Karpas-422 (cell line): ENCODE measurements at regions not wholly inside any gene's neighbourhood (a gene's known extent, or its start where the extent isn't known, plus 50 kb on each side); places are given as distances from the start of the nearest gene placed in this dataset.
"Not testable (repeated sequence)": the region's sequence is repeated elsewhere in the genome, so short reads cannot be mapped to it uniquely, and the experiment has no call there.

Source experiments
- DNase-seq: peaks from one replicate; pipeline ENCODE4 v3.0.0-alpha.2; 2015
- H2AFZ ChIP-seq: fragments of 200-600 bp; sonication (generic); 2 replicates; pipeline ENCODE4 v1.6.1; 2014; ENCODE audit warnings: antibody characterized with exemption, low read length, mixed read lengths
- H3K27ac ChIP-seq: fragments of 200-600 bp; sonication (generic); 2 replicates; pipeline ENCODE4 v1.5.1; 2014; ENCODE audit warnings: mild to moderate bottlenecking, low read length, moderate library complexity
- H3K27me3 ChIP-seq: fragments of 200-600 bp; sonication (generic); 2 replicates; pipeline ENCODE4 v1.6.1; 2014; ENCODE audit warnings: low read length, mixed read lengths
- H3K36me3 ChIP-seq: fragments of 200-600 bp; sonication (generic); 2 replicates; pipeline ENCODE4 v1.6.1; 2014; ENCODE audit warnings: low read length, mixed read lengths; ENCODE audit not compliant: insufficient read depth
- H3K4me1 ChIP-seq: fragments of 200-600 bp; sonication (generic); 2 replicates; pipeline ENCODE4 v1.6.1; 2014; ENCODE audit warnings: mild to moderate bottlenecking, low read length, mixed read lengths
- H3K4me2 ChIP-seq: fragments of 200-600 bp; sonication (generic); 2 replicates; pipeline ENCODE4 v1.6.1; 2014; ENCODE audit warnings: low read length, low read depth, mild to moderate bottlenecking; ENCODE audit not compliant: poor library complexity, severe bottlenecking
- H3K4me3 ChIP-seq: fragments of 200-600 bp; sonication (generic); 2 replicates; pipeline ENCODE4 v1.5.1; 2014; ENCODE audit warnings: mild to moderate bottlenecking, antibody characterized with exemption, low read length, mixed read lengths
- H3K79me2 ChIP-seq: fragments of 200-600 bp; sonication (generic); 2 replicates; pipeline ENCODE4 v1.6.1; 2014; ENCODE audit warnings: mild to moderate bottlenecking, low read length, mixed read lengths
- H3K9ac ChIP-seq: fragments of 200-600 bp; sonication (generic); 2 replicates; pipeline ENCODE4 v1.6.0; 2014; ENCODE audit warnings: low read length
- H3K9me2 ChIP-seq: fragments of 200-600 bp; sonication (generic), shearing (Covaris generic); replicated peaks from 2 replicates; pipeline ENCODE4 v1.6.0; 2014; ENCODE audit warnings: mild to moderate bottlenecking, low read length, moderate library complexity; ENCODE audit not compliant: insufficient read depth
- H3K9me3 ChIP-seq: fragments of 300-700, 200-600 bp; sonication (generic); 2 replicates; pipeline ENCODE4 v1.6.1; 2014; ENCODE audit warnings: low read length, mixed read lengths
- H4K20me1 ChIP-seq: fragments of 200-600 bp; sonication (generic); 2 replicates; pipeline ENCODE4 v1.6.1; 2014; ENCODE audit warnings: mild to moderate bottlenecking, antibody characterized with exemption, low read length, low read depth; ENCODE audit not compliant: insufficient read depth

GRCh38 chr4:134628066-134628465 is 426.5 kb upstream of the PABPC4L start:
- no peaks in the 10 kb centered on the region for H3K36me3 ChIP-seq
- no peaks in the 10 kb centered on the region for H3K9me3 ChIP-seq
- no peak for DNase-seq
- no peak overlapping the region for H3K9ac ChIP-seq
- no peaks in the 10 kb centered on the region for H4K20me1 ChIP-seq
- H3K4me1 ChIP-seq, result no peaks in the 10 kb centered on the region
- no peak overlapping the region for H2AFZ ChIP-seq
- H3K27ac ChIP-seq, result no peak overlapping the region
- no peaks in the 10 kb centered on the region for H3K27me3 ChIP-seq
- no peak overlapping the region for H3K4me2 ChIP-seq
- H3K4me3 ChIP-seq, result no peak overlapping the region
- H3K9me2 ChIP-seq, result no peaks in the 10 kb centered on the region
- no peaks in the 10 kb centered on the region for H3K79me2 ChIP-seq

GRCh38 chr4:134627366-134627765 is 425.8 kb upstream of the PABPC4L start:
- Histone ChIP-seq H3K27me3 (no peaks in the 10 kb centered on the region), H3K79me2 (no peaks in the 10 kb centered on the region), H3K36me3 (no peaks in the 10 kb centered on the region), H3K4me3 (no peak overlapping the region), H2AFZ (no peak overlapping the region), H3K4me2 (no peak overlapping the region), H4K20me1 (no peaks in the 10 kb centered on the region), H3K9me3 (no peaks in the 10 kb centered on the region), H3K9me2 (no peaks in the 10 kb centered on the region), H3K4me1 (no peaks in the 10 kb centered on the region), H3K9ac (no peak overlapping the region), H3K27ac (no peak overlapping the region)
- no peak for DNase-seq

GRCh38 chr4:134624365-134624764 is 422.8 kb upstream of the PABPC4L start:
- Histone ChIP-seq H2AFZ (0 out of 2 replicates have a peak overlapping the region, but pooled peaks have one; percentile 52), H3K4me1 (no peaks in the 10 kb centered on the region), H3K9me2 (no peaks in the 10 kb centered on the region), H3K79me2 (no peaks in the 10 kb centered on the region), H3K4me2 (no peak overlapping the region), H3K36me3 (no peaks in the 10 kb centered on the region), H3K9ac (no peak overlapping the region), H3K27me3 (no peaks in the 10 kb centered on the region), H3K9me3 (no peaks in the 10 kb centered on the region), H3K27ac (no peak overlapping the region), H3K4me3 (no peak overlapping the region), H4K20me1 (no peaks in the 10 kb centered on the region)
- no peak for DNase-seq

GRCh38 chr4:134622626-134623575 is 421.3 kb upstream of the PABPC4L start:
- not testable (repeated sequence) for H3K4me1 ChIP-seq, H3K36me3 ChIP-seq, H3K9me2 ChIP-seq, H3K27me3 ChIP-seq, H3K4me2 ChIP-seq, DNase-seq, H3K27ac ChIP-seq, H3K9me3 ChIP-seq, H4K20me1 ChIP-seq, H3K9ac ChIP-seq, H3K4me3 ChIP-seq, H3K79me2 ChIP-seq
- peak overlapping the region; percentile 62; the same call in 1 of the 2 replicates for H2AFZ ChIP-seq

GRCh38 chr4:134622199-134622598 is 420.6 kb upstream of the PABPC4L start:
- Histone ChIP-seq H3K36me3 (no peaks in the 10 kb centered on the region), H3K9me3 (0 out of 2 replicates have a peak, but pooled peaks cover 3% of the 10 kb centered on the region), H3K27ac (no peak overlapping the region), H3K9ac (no peak overlapping the region), H3K9me2 (no peaks in the 10 kb centered on the region), H2AFZ (0 out of 2 replicates have a peak overlapping the region, but pooled peaks have one; percentile 50), H4K20me1 (no peaks in the 10 kb centered on the region), H3K4me3 (no peak overlapping the region), H3K4me2 (no peak overlapping the region), H3K27me3 (no peaks in the 10 kb centered on the region), H3K4me1 (no peaks in the 10 kb centered on the region), H3K79me2 (no peaks in the 10 kb centered on the region)
- DNase-seq, result no peak

GRCh38 chr4:134621715-134622114 is 420.1 kb upstream of the PABPC4L start:
- H3K79me2 ChIP-seq, H3K4me3 ChIP-seq, H3K27me3 ChIP-seq, H3K9ac ChIP-seq, H3K27ac ChIP-seq, H3K4me1 ChIP-seq, H3K4me2 ChIP-seq, DNase-seq, H3K9me2 ChIP-seq, H3K36me3 ChIP-seq, H4K20me1 ChIP-seq, H3K9me3 ChIP-seq: not testable (repeated sequence)
- H2AFZ ChIP-seq, result 0 out of 2 replicates have a peak overlapping the region, but pooled peaks have one; percentile 50

GRCh38 chr4:134610956-134611355 is 409.4 kb upstream of the PABPC4L start:
- 0 out of 2 replicates have a peak, but pooled peaks cover 5% of the 10 kb centered on the region for H3K9me3 ChIP-seq
- H3K4me1 ChIP-seq, result no peaks in the 10 kb centered on the region
- H3K27ac ChIP-seq, result no peak overlapping the region
- no peak for DNase-seq
- no peak overlapping the region for H3K9ac ChIP-seq
- H3K27me3 ChIP-seq, result no peaks in the 10 kb centered on the region
- no peaks in the 10 kb centered on the region; the same call in 1 of the 2 replicates for H3K36me3 ChIP-seq
- H3K4me3 ChIP-seq, result no peak overlapping the region
- no peaks in the 10 kb centered on the region for H3K79me2 ChIP-seq
- peak overlapping the region; percentile 74; the same call in 1 of the 2 replicates for H2AFZ ChIP-seq
- no peaks in the 10 kb centered on the region for H4K20me1 ChIP-seq
- no peaks in the 10 kb centered on the region for H3K9me2 ChIP-seq
- no peak overlapping the region for H3K4me2 ChIP-seq

GRCh38 chr4:134610172-134610571 is 408.6 kb upstream of the PABPC4L start:
- no peak overlapping the region for H3K4me2 ChIP-seq
- no peak for DNase-seq
- H4K20me1 ChIP-seq, result no peaks in the 10 kb centered on the region
- H3K4me1 ChIP-seq, result no peaks in the 10 kb centered on the region
- no peaks in the 10 kb centered on the region for H3K79me2 ChIP-seq
- no peaks in the 10 kb centered on the region; the same call in 1 of the 2 replicates for H3K36me3 ChIP-seq
- no peak overlapping the region for H3K9ac ChIP-seq
- 0 out of 2 replicates have a peak, but pooled peaks cover 5% of the 10 kb centered on the region for H3K9me3 ChIP-seq
- no peak overlapping the region for H3K4me3 ChIP-seq
- H2AFZ ChIP-seq, result no peak overlapping the region
- H3K27me3 ChIP-seq, result no peaks in the 10 kb centered on the region
- H3K9me2 ChIP-seq, result no peaks in the 10 kb centered on the region
- no peak overlapping the region for H3K27ac ChIP-seq
